GM18909 (cell line): ENCODE measurements at regions not wholly inside any gene's neighbourhood (a gene's known extent, or its start where the extent isn't known, plus 50 kb on each side); places are given as distances from the start of the nearest gene placed in this dataset.
"Not testable (repeated sequence)": the region's sequence is repeated elsewhere in the genome, so short reads cannot be mapped to it uniquely, and the experiment has no call there.

Experiments
- ATAC-seq: cut with Tn5 transposase; IDR thresholded peaks from one replicate; pipeline ENCODE4 v1.9.1; 2021; ENCODE audit warnings: mild to moderate bottlenecking; ENCODE audit not compliant: unreplicated experiment, poor library complexity

GRCh38 chr13:24931450-24932251 is 164.3 kb upstream of the PABPC3 start:
- ATAC-seq, result no peak

GRCh38 chr13:24933106-24934023 is 162.6 kb upstream of the PABPC3 start:
- ATAC-seq, result not testable (repeated sequence)

- ATAC-seq, result not testable (repeated sequence)
Observed at GRCh38 chr13:24934024-24934385, 161.9 kb upstream of the PABPC3 start.

- no peak for ATAC-seq
Observed at GRCh38 chr13:24938966-24939365, 157.0 kb upstream of the PABPC3 start.

- not testable (repeated sequence) for ATAC-seq
Observed at GRCh38 chr13:24941023-24941713, 154.8 kb upstream of the PABPC3 start.

GRCh38 chr13:24943136-24943535 is 152.8 kb upstream of the PABPC3 start:
- no peak for ATAC-seq

GRCh38 chr13:24944073-24944472 is 151.9 kb upstream of the PABPC3 start:
- not testable (repeated sequence) for ATAC-seq

GRCh38 chr13:24948977-24949376 is 147.0 kb upstream of the PABPC3 start:
- ATAC-seq, result not testable (repeated sequence)

GRCh38 chr13:24950611-24951010 is 145.3 kb upstream of the PABPC3 start:
- not testable (repeated sequence) for ATAC-seq

- ATAC-seq, result not testable (repeated sequence)
Observed at GRCh38 chr13:24967970-24968369, 128.0 kb upstream of the PABPC3 start.

GRCh38 chr13:24968416-24968815 is 127.5 kb upstream of the PABPC3 start:
- ATAC-seq, result not testable (repeated sequence)

- not testable (repeated sequence) for ATAC-seq
Observed at GRCh38 chr13:24973102-24973501, 122.8 kb upstream of the PABPC3 start.

GRCh38 chr13:24981181-24981803 is 114.6 kb upstream of the PABPC3 start:
- ATAC-seq, result not testable (repeated sequence)

- no peak for ATAC-seq
Observed at GRCh38 chr13:24982333-24982999, 113.5 kb upstream of the PABPC3 start.

- ATAC-seq, result no peak
Observed at GRCh38 chr13:24983094-24983493, 112.8 kb upstream of the PABPC3 start.

GRCh38 chr13:24984134-24984533 is 111.8 kb upstream of the PABPC3 start:
- no peak for ATAC-seq

GRCh38 chr13:24985107-24985506 is 110.8 kb upstream of the PABPC3 start:
- ATAC-seq, result no peak

GRCh38 chr13:24985896-24986295 is 110.0 kb upstream of the PABPC3 start:
- ATAC-seq, result no peak

- no peak for ATAC-seq
Observed at GRCh38 chr13:24986826-24987225, 109.1 kb upstream of the PABPC3 start.

- not testable (repeated sequence) for ATAC-seq
Observed at GRCh38 chr13:24989959-24990358, 106.0 kb upstream of the PABPC3 start.
